Pons (tissue), 1 donor: ENCODE measurements at regions not wholly inside any gene's neighbourhood (a gene's known extent, or its start where the extent isn't known, plus 50 kb on each side); places are given as distances from the start of the nearest gene placed in this dataset.

Experiments
- DNase-seq: peaks from one replicate; pipeline ENCODE4 v3.0.0-alpha.2; 2016; ENCODE audit warnings: low spot score

DNA sequence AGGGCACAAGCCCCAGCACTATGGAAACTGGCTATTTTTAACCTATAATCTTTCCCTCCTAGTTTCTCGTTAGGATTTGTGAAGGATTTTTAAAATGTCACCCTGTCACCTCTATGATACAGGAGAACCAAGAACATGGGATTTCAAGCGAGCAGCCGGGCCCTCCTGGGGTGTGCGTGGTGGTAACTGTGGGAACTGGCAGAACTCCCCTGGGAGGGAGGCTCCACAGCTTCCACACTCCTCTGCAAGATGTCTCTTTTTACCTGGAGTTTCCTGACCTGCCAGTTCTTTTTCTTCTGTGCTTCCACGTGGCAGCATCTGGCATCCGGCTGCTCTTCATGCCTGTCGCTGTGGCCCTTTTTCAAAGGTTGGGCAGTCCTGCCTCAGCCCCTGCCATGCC is 386.3 kb upstream of the MYT1L start:
- no peak for DNase-seq

GRCh38 chr2:2716771-2717170 is 385.7 kb upstream of the MYT1L start:
- DNase-seq: no peak

- no peak for DNase-seq
Measured at GRCh38 chr2:2715036-2715818, 384.2 kb upstream of the MYT1L start.

- no peak for DNase-seq
Measured at GRCh38 chr2:2714408-2714807, 383.3 kb upstream of the MYT1L start.

- DNase-seq: no peak
Measured at GRCh38 chr2:2709431-2709770, 378.3 kb upstream of the MYT1L start.

DNA sequence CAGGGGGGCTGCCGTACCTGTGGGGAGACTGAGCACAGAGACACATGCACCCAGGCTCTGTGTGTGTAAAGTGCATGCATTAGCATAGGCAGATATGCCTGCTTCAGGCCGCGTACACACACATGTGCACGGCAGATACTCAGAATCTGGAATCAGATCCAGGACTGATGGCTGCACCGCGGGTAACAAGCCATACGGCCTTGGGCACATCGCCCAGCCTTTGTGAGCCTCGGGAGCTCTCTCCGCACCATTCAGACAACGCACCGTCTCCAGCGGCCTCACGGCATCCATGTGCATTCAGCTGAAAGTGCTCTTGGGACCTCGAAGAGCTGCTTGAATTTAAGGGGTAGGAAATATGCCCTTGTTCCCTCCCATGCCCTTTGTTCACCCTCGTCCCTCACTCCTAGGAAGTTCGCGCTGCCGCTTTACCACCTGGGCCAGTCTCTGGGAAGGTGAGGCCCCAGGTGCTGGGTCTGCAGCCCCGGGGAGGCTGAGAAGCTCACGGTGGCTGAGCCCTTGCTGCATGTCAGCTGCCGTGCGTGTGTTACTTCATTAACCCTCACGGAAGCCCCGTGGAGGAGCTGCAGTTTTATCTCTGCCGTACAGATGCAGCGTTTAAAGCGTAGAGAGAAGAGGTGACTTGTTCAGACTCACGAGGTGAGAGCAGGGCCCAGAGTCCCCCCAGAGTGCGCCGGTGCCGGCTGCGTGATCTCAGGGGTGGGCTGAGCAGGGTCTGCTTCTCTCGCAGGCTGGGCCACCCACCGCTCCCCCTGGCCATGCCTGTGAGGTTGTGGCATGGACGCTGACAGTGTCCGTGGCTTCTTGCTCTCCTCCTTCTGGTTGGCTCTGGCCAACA is 377.7 kb upstream of the MYT1L start:
- no peak for DNase-seq

DNA sequence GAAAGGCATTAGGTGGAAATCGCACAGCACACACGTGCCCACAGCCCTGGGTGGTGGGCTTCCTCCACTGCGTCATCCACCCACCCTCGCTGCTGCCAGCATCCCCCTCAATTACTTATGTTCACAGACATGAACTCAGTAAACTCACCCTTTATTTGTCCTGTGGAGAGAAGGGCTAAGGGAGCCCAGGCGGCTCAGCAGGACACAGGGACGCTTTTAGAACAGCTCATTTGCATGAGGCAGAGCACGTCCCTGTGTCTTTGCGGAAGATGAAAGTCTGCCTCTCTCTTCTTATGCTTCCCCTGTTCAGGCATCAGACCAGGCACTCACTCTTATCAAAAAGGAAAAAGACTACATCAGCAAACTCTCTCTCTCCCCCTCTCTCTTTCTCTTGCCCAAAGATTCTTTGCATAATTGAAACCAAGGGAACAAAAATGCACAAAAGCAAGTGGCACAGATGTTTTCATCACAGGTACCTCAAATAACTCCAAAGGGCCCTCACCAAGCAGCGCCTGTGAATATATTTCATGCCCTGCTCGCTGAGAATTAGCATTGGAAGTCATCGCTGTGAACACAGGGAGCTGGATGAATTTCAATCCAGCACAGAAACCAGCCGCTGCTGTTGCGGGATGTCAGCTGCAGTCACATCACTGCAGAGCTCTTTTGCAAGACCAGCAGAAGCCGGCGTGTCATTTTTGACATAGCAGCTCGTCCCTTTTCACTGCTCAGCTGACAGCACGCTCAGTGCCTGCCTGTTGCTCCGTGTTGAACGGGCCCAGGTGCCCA is 376.3 kb upstream of the MYT1L start:
- peak; percentile 12 for DNase-seq

DNA sequence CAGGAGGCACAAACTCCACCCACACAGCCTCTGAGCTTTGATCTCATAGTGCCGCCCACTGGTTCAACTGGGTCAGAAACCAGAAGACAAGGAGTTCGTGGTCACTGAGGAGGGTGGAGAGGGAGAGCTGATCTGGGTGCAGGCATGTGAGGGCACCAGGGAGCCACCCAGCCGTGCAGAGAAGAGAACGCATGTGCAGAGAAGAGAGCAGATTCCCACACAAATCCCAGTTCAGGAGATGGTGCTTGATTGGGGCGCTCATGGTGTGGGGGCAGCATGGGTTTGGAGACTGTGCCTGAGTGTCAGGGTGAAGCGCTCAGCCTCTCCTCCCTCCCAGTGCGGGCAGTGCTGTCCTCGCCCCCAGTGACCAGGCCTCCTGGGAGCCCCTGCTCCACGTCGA is 375.2 kb upstream of the MYT1L start:
- DNase-seq: no peak

GRCh38 chr2:2705871-2706270 is 374.8 kb upstream of the MYT1L start:
- no peak for DNase-seq

DNA sequence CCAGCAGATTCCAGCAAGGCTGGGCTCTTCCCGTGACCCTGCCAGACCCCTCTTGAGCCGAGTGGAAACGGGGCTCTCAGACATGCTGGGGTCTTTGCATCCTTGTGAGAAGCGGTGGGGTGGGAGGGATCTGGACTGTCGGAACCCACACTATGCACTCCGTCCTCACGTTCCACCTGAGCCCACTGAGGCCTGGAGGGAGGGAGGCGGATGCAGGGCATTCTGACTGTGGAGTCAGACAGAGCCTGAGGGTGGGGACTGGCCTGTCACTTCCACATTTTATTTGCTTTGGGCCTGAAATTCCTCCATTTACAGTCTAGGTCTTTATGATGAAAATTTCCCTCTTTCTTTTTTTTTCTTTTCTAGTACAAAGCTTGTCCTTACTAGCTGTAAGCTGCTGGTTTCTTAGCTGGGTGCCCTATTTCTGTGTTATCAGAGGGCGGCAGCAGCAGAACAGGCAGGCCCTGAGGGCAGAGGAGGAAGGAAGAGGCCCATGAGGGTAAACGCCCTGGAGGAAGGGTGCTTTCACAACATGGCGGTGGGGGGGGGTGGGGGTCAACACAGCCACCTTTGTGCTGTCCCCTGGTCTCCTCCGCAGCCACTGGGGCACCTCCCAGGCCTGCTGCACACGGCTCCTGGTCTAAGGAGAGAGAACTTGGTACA is 373.5 kb upstream of the MYT1L start:
- no peak for DNase-seq

DNA sequence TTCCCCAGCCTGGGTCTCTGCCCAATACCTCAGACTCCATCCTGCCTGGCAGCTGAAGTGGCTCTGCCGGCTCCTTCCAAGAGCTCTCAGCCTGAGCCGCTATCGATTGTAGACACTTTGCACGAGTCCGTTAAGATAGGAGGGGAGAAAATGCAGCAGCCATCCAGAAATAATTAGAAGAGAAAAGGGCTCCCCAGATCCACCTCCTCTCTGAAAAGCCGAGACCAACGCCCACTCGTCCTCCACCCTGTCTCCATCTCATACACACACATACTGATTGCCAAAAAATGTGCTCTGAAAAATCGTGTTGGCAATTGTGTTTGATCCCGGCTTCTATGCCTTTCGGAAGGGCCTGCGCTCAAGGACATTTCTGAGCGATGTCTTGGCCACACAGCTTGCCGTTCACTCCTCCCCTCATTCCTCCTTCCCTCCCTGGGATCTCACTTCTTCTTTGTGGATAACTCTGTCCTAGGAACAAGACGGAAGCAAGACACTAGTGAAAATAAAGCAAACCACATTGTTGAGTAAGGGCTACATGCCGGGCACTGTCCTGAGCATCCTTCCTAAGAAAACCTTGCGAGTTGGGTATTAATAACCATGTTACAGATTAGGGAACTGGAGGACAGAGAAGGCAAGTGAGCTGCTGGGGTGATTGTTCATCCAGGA is 372.8 kb upstream of the MYT1L start:
- DNase-seq: no peak

DNA sequence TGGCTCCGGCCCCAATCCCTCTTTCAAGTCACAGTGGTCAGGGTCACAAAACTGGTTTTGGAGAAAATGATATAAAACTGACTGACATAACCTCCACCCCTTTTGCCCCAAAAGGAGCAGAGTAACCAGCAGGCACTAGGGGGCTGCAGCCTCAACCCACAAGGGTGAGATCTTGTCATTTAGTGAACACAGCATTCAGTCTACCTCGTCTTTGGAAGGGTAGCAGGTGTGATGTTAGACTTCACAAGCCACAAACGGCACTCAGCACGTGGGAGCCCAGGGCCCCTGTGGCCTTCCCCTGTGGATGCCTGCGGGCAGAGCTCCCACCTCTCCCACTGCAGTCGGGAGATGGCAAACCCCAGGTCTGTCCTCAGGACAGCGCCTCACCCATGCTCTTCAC is 372.1 kb upstream of the MYT1L start:
- DNase-seq: no peak

- DNase-seq: no peak
Measured at GRCh38 chr2:2702385-2702784, 371.3 kb upstream of the MYT1L start.

DNA sequence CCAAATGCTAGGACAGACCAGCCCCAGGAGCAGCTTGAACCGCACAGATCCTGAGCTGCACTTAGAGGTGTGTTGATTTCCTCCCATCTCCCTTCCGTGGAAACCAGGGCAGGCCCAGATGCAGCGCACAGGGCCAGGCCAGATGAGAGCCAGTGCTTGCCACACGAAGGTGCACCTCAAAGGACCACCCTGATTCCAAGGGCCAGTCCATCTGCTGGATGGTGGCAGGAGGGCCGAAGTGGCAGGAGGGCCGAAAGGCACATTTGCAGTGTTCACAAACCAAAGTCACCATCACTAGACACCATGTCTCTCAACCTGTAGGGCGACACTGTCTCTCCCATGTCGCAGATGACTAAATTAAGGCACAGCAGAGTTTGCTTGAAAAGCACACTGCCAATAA is 370.7 kb upstream of the MYT1L start:
- no peak for DNase-seq

- no peak for DNase-seq
Measured at GRCh38 chr2:2701176-2701781, 370.2 kb upstream of the MYT1L start.

DNA sequence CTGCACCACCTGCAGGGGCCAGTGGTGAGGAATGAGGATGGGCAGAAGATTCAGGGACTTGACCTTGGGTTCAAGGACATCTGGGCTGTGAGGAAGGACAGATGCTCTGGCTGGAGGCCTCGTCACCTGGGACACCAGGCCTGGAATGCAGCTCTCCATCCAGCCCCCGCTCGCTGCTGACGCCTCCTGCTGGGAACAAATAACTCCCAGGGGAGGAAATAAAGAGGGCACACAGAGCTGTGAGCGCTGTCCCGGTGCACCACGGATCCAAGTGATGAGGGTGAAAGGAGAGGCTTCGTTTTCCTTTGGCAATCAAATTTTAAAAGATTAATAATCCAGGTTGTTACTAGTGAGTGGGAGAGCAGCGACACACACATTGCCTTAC is 368.0 kb upstream of the MYT1L start:
- DNase-seq: no peak

DNA sequence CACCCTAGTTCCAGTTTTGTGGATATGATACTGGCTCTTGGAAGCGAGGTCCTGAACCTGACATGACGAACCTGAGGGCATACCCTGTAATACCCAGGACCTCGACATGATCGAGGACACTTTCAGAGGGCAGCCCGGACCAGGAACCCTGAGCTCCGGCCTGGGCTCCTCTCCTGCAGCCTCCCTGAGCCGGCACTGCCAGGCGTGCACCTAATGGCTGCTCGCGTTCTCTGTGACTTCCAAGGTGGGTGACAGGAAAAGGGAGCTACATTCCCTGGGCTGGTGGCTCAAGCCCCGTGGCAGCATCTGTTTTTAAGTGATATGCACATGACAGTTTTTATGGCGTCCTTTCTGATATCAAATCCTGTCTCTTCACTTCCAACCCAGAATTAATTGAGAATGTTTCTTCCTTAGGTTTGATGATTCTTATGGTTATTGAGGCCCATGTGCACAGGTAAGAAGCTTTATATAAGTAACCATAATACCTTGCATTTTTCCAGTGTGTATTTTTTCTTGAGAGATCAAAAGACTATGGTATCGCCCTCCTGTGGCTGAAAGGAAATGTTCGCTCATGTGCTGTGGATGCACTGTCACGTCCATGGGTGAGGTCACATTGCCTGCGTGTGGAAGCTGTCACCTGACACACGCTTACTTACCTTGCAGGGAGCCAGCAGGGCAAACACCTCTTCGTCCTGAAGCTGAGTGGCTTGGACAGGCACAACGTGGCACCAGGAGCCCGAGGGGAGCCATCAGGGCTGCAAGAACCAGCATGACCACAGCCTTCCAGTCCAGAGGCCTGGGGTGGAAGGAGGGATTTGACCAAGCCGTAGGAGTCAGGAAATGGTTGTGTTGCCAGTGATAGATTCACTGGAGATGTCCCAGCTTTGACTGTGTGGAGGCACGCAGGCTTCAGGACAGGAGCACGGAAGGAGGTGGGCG is 367.4 kb upstream of the MYT1L start:
- no peak for DNase-seq

GRCh38 chr2:2696733-2697455 is 365.8 kb upstream of the MYT1L start:
- no peak for DNase-seq

DNA sequence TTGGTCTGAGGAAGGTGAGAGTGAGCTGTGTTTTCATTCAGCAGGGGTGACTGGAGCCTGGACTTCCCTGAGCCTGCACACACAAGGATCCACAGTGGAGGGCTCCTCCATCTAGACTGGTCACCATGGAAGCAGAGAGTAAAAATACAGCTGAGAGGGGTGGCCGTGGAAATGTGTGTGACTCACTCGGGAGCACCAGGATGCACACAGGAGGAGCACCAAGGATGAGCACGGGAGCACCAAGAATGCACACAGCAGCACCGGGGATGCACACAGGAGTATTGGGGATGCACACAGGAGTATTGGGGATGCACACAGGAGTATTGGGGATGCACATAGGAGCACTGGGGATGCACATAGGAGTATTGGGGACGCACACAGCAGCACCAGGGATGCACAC is 365.2 kb upstream of the MYT1L start:
- no peak for DNase-seq
